HG02623 (cell line): ENCODE measurements at regions not wholly inside any gene's neighbourhood (a gene's known extent, or its start where the extent isn't known, plus 50 kb on each side); places are given as distances from the start of the nearest gene placed in this dataset.

ENCODE experiments used
- ATAC-seq: cut with Tn5 transposase; IDR thresholded peaks from one replicate; pipeline ENCODE4 v1.9.1; 2021; ENCODE audit warnings: moderate library complexity; ENCODE audit not compliant: unreplicated experiment

- no peak for ATAC-seq
Measured at GRCh38 chr2:80887841-80888378, 583.4 kb upstream of the LRRTM1 start.

- no peak for ATAC-seq
Measured at GRCh38 chr2:80874374-80874773, 569.8 kb upstream of the LRRTM1 start.

GRCh38 chr2:80869858-80870438 lies 565.4 kb upstream of the LRRTM1 start:
- ATAC-seq, result no peak

GRCh38 chr2:80863147-80863714 lies 558.7 kb upstream of the LRRTM1 start:
- no peak for ATAC-seq

- ATAC-seq, result no peak
Measured at GRCh38 chr2:80858965-80859364, 554.4 kb upstream of the LRRTM1 start.

GRCh38 chr2:80856227-80856626 lies 551.7 kb upstream of the LRRTM1 start:
- ATAC-seq, result no peak

- no peak for ATAC-seq
Measured at GRCh38 chr2:80854831-80855230, 550.3 kb upstream of the LRRTM1 start.

- no peak for ATAC-seq
Measured at GRCh38 chr2:80852808-80853139, 548.2 kb upstream of the LRRTM1 start.

GRCh38 chr2:80852079-80852807 lies 547.7 kb upstream of the LRRTM1 start:
- no peak for ATAC-seq

GRCh38 chr2:80830891-80831290 lies 526.3 kb upstream of the LRRTM1 start:
- no peak for ATAC-seq

- ATAC-seq, result no peak
Measured at GRCh38 chr2:80822999-80823398, 518.4 kb upstream of the LRRTM1 start.

- ATAC-seq, result no peak
Measured at GRCh38 chr2:80815259-80815658, 510.7 kb upstream of the LRRTM1 start.

- ATAC-seq, result no peak
Measured at GRCh38 chr2:80786584-80786983, 482.0 kb upstream of the LRRTM1 start.

- no peak for ATAC-seq
Measured at GRCh38 chr2:80778704-80779103, 474.2 kb upstream of the LRRTM1 start.

- ATAC-seq, result no peak
Measured at GRCh38 chr2:80748592-80748991, 444.0 kb upstream of the LRRTM1 start.

- ATAC-seq, result no peak
Measured at GRCh38 chr2:80737047-80737446, 432.5 kb upstream of the LRRTM1 start.

- ATAC-seq, result no peak
Measured at GRCh38 chr2:80725001-80725400, 420.4 kb upstream of the LRRTM1 start.

- ATAC-seq, result no peak
Measured at GRCh38 chr2:80722803-80723202, 418.3 kb upstream of the LRRTM1 start.

GRCh38 chr2:80719607-80720006 lies 415.1 kb upstream of the LRRTM1 start:
- ATAC-seq, result no peak

- no peak for ATAC-seq
Measured at GRCh38 chr2:80715433-80715832, 410.9 kb upstream of the LRRTM1 start.

- ATAC-seq, result no peak
Measured at GRCh38 chr2:80711915-80712314, 407.4 kb upstream of the LRRTM1 start.

GRCh38 chr2:80706951-80707350 lies 402.4 kb upstream of the LRRTM1 start:
- no peak for ATAC-seq
